CD14-positive monocyte (primary cell): ENCODE measurements at regions not wholly inside any gene's neighbourhood (a gene's known extent, or its start where the extent isn't known, plus 50 kb on each side); places are given as distances from the start of the nearest gene placed in this dataset.

Source experiments
- DNase-seq, 3 donors: peaks; one replicate each; pipeline ENCODE4 v3.0.0-alpha.2; 2011 to 2022
- H2AFZ ChIP-seq: 2 replicates; pipeline ENCODE4 v1.6.0; 2012; ENCODE audit warnings: mild to moderate bottlenecking, low read depth, low read length, inconsistent platforms; ENCODE audit not compliant: insufficient read depth, poor library complexity, severe bottlenecking
- H3K27ac ChIP-seq, 2 donors: 1 replicate in 1 of 2; 2 replicates in 1 of 2; pipeline ENCODE4 v1.5.1; 2012 to 2013; ENCODE audit warnings: low read length in 2 of 2, control low read depth in 1 of 2, inconsistent platforms in 1 of 2, low read depth in 1 of 2, mild to moderate bottlenecking in 1 of 2
- H3K27me3 ChIP-seq, 2 donors: one replicate each; pipeline versions ENCODE4 v1.6.0 to v1.6.1; 2011 to 2013; ENCODE audit warnings: low read length in 2 of 2; ENCODE audit not compliant: control insufficient read depth in 2 of 2, insufficient read depth in 2 of 2
- H3K36me3 ChIP-seq, 2 donors: replicated peaks in 1 of 2; 1 replicate in 1 of 2; 2 replicates in 1 of 2; pipeline versions ENCODE4 v1.5.1 to v1.6.1; 2012 to 2013; ENCODE audit warnings: low read length in 2 of 2, control low read depth in 1 of 2, inconsistent platforms in 1 of 2, mild to moderate bottlenecking in 1 of 2; ENCODE audit not compliant: insufficient read depth in 2 of 2, control insufficient read depth in 1 of 2
- H3K4me1 ChIP-seq, 2 donors: 1 replicate in 1 of 2; 2 replicates in 1 of 2; pipeline versions ENCODE4 v1.5.1 to v1.6.1; 2012 to 2013; ENCODE audit warnings: low read length in 2 of 2, control low read depth in 1 of 2, inconsistent platforms in 1 of 2, mild to moderate bottlenecking in 1 of 2, moderate library complexity in 1 of 2; ENCODE audit not compliant: insufficient read depth in 2 of 2, control insufficient read depth in 1 of 2
- H3K4me2 ChIP-seq: replicated peaks from 2 replicates; pipeline ENCODE3; 2012; ENCODE audit warnings: low read length, moderate library complexity, mild to moderate bottlenecking; ENCODE audit not compliant: poor library complexity, severe bottlenecking; ENCODE audit errors: extremely low read depth
- H3K4me3 ChIP-seq, 3 experiments: fragments of 200-600 bp in 1 of 3; sonication (generic) in 1 of 3; replicated peaks in 1 of 3; 1 replicate in 2 of 3; 2 replicates in 1 of 3; pipeline ENCODE4 v1.5.1; 2011 to 2013; ENCODE audit warnings: low read length in 3 of 3, mild to moderate bottlenecking in 3 of 3, control low read depth in 2 of 3, low read depth in 2 of 3, inconsistent platforms in 1 of 3, moderate library complexity in 1 of 3
- H3K79me2 ChIP-seq: 2 replicates; pipeline ENCODE4 v1.6.0; 2012; ENCODE audit warnings: mild to moderate bottlenecking, control low read depth, inconsistent platforms, low read length, moderate library complexity; ENCODE audit not compliant: insufficient read depth
- H3K9ac ChIP-seq: 2 replicates; pipeline ENCODE4 v1.6.0; 2017; ENCODE audit warnings: low read length, mild to moderate bottlenecking; ENCODE audit not compliant: insufficient read depth, poor library complexity, severe bottlenecking
- H3K9me3 ChIP-seq, 2 donors: replicated peaks in 1 of 2; 1 replicate in 1 of 2; 2 replicates in 1 of 2; pipeline versions ENCODE4 v1.5.1 to v1.6.1; 2012 to 2013; ENCODE audit warnings: low read length in 2 of 2, control low read depth in 1 of 2; ENCODE audit not compliant: control insufficient read depth in 1 of 2, insufficient read depth in 1 of 2
- H4K20me1 ChIP-seq: 2 replicates; pipeline ENCODE4 v1.6.0; 2012; ENCODE audit warnings: mild to moderate bottlenecking, low read length, control low read depth, moderate library complexity; ENCODE audit not compliant: insufficient read depth
- H3K27ac Mint-ChIP-seq, 7 donors: one replicate each; pipeline ENCODE4 v1.8.0; 2020; ENCODE audit warnings: mild to moderate bottlenecking in 7 of 7, mixed read lengths in 7 of 7, moderate library complexity in 6 of 7, inconsistent platforms in 2 of 7
- H3K27me3 Mint-ChIP-seq, 3 donors: one replicate each; pipeline ENCODE4 v1.8.0; 2021 to 2022; ENCODE audit warnings: low read depth in 3 of 3, mild to moderate bottlenecking in 3 of 3, mixed read lengths in 3 of 3, moderate library complexity in 3 of 3, inconsistent platforms in 1 of 3
- H3K36me3 Mint-ChIP-seq, 2 donors: one replicate each; pipeline ENCODE4 v1.8.0; 2020; ENCODE audit warnings: mixed read lengths in 2 of 2, inconsistent platforms in 1 of 2, mild to moderate bottlenecking in 1 of 2
- H3K4me1 Mint-ChIP-seq: one replicate; pipeline ENCODE4 v1.8.0; 2020; ENCODE audit warnings: mild to moderate bottlenecking, mixed read lengths
- H3K4me3 Mint-ChIP-seq, 2 donors: one replicate each; pipeline ENCODE4 v1.8.0; 2020; ENCODE audit warnings: mild to moderate bottlenecking in 2 of 2, mixed read lengths in 2 of 2, moderate library complexity in 1 of 2
- H3K9me3 Mint-ChIP-seq, 7 donors: one replicate each; pipeline ENCODE4 v1.8.0; 2020 to 2022; ENCODE audit warnings: mixed read lengths in 7 of 7, mild to moderate bottlenecking in 6 of 7, moderate library complexity in 6 of 7, inconsistent platforms in 2 of 7
- CTCF ChIP-seq: fragments of 200-600 bp; IDR thresholded peaks from one replicate; pipeline ENCODE4 v1.8.0; 2022; ENCODE audit warnings: antibody characterized with exemption, mild to moderate bottlenecking
- WGBS: methylation state at CpG from one replicate; pipeline ENCODE4 v1.1.5; 2013; ENCODE audit warnings: missing lambda C conversion rate; ENCODE audit not compliant: insufficient coverage; 5-methylcytosine and 5-hydroxymethylcytosine counted together
- intact Hi-C, 2 donors: fragments of 100-400 bp; cut with micrococcal nuclease; formaldehyde crosslinking; loops; one replicate each; pipeline versions ENCODE4 v1.15.0 to v1.15.1; 2023

- H3K4me3 Mint-ChIP-seq, result no peak overlapping the region
- intact Hi-C loops, result no loop called here
- Histone ChIP-seq H4K20me1 (no peaks in the 10 kb centered on the region), H3K4me2 (no peak overlapping the region), H3K4me1 (no peaks in the 10 kb centered on the region), H3K27me3 (no peaks in the 10 kb centered on the region), H3K27ac (no peak overlapping the region), H3K4me3 (no peak overlapping the region), H3K9ac (no peak overlapping the region), H3K36me3 (no peaks in the 10 kb centered on the region), H2AFZ (no peak overlapping the region), H3K79me2 (no peaks in the 10 kb centered on the region), H3K9me3 (no peaks in the 10 kb centered on the region)
- H3K27ac Mint-ChIP-seq, result no peak overlapping the region
- no peak for TF ChIP-seq CTCF
- peaks cover 0 to 7% (median 3%) of the 10 kb centered on the region in 7 donors for H3K9me3 Mint-ChIP-seq
- no peak for DNase-seq
- no peaks in the 10 kb centered on the region for H3K4me1 Mint-ChIP-seq
- 75% methylated on average over 1 of the region's 8 CpGs for whole genome bisulfite sequencing
- peaks cover 0 to 2% (median 0%) of the 10 kb centered on the region in 3 donors for H3K27me3 Mint-ChIP-seq
- H3K36me3 Mint-ChIP-seq, result no peaks in the 10 kb centered on the region
These were observed 730.4 kb downstream of the EFNA5 start for GRCh38 chr5:106940301-106940846.

- no peaks in the 10 kb centered on the region for H3K36me3 Mint-ChIP-seq
- Histone ChIP-seq H3K9me3 (peaks cover 4 to 8% of the 10 kb centered on the region in 2 donors), H3K27ac (no peak overlapping the region), H3K36me3 (no peaks in the 10 kb centered on the region), H3K4me3 (no peak overlapping the region), H3K4me1 (no peaks in the 10 kb centered on the region), H3K4me2 (no peak overlapping the region), H2AFZ (no peak overlapping the region), H3K9ac (no peak overlapping the region), H4K20me1 (no peaks in the 10 kb centered on the region), H3K27me3 (no peaks in the 10 kb centered on the region), H3K79me2 (no peaks in the 10 kb centered on the region)
- intact Hi-C loops, result no loop called here
- WGBS, result no CpG with 5 or more reads among the region's 1 CpG
- no peak overlapping the region for H3K4me3 Mint-ChIP-seq
- H3K4me1 Mint-ChIP-seq, result no peaks in the 10 kb centered on the region
- H3K9me3 Mint-ChIP-seq, result peaks cover 4 to 11% (median 6%) of the 10 kb centered on the region in 7 donors
- no peak for DNase-seq
- H3K27me3 Mint-ChIP-seq, result peaks cover 0 to 6% (median 0%) of the 10 kb centered on the region in 3 donors
- no peak for TF ChIP-seq CTCF
- no peak overlapping the region for H3K27ac Mint-ChIP-seq
These were observed 747.3 kb downstream of the EFNA5 start for GRCh38 chr5:106923409-106923808.
